ENCODE measurements at regions not wholly inside any gene's neighbourhood (a gene's known extent, or its start where the extent isn't known, plus 50 kb on each side); places are given as distances from the start of the nearest gene placed in this dataset.

DNA sequence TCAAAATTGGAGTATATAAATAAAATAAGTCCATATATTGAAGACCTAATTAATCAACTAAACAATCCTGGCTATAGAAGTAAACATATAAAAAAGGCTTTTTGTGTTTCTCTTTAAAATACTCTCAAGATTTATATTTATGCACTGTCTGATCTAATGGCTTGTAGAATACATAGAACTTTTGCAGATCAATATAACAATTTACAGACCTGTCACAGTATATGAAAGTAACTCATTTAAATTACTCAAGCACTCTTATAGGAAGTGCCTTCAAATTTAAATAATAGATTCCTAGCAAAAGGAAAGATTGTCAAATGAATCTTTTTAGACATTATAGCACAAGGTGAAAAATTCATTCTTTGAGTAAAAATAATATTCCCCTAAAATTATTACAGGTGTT, 615.8 kb upstream of the RGS18 start:
- CTCF ChIA-PET, result no interaction called here
- POLR2A ChIA-PET, result no interaction called here

DNA sequence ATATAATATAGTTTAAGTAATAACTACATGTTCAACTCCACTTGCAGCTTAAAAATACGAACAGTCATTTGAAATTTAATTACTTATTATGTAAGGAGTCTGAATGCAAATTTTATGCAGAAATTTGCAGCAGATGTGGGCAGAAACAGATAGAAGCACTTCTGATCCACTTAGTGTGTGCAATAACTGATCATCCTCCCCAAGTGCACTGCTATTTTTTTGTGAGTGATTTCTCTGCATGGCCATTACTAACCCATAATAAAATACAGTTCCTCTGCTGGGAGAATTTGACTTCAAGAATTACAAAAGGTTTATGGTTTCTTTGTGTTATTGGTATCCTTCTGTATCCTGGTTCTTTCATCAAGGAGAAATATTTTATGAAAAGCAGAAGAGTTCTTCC, 611.5 kb upstream of the RGS18 start:
- Histone ChIP-seq H3K9me3 (ENCODE audit: control insufficient read depth, insufficient read depth, low read length) (no peaks in the 10 kb centered on the region), H3K27me3 (ENCODE audit: control insufficient read depth, insufficient read depth, low read length) (no peaks in the 10 kb centered on the region), H3K27ac (ENCODE audit: low read depth, low read length) (no peak overlapping the region), H3K4me3 (ENCODE audit: low read depth, low read length) (no peak overlapping the region)
- TF ChIP-seq, protein P1, sequence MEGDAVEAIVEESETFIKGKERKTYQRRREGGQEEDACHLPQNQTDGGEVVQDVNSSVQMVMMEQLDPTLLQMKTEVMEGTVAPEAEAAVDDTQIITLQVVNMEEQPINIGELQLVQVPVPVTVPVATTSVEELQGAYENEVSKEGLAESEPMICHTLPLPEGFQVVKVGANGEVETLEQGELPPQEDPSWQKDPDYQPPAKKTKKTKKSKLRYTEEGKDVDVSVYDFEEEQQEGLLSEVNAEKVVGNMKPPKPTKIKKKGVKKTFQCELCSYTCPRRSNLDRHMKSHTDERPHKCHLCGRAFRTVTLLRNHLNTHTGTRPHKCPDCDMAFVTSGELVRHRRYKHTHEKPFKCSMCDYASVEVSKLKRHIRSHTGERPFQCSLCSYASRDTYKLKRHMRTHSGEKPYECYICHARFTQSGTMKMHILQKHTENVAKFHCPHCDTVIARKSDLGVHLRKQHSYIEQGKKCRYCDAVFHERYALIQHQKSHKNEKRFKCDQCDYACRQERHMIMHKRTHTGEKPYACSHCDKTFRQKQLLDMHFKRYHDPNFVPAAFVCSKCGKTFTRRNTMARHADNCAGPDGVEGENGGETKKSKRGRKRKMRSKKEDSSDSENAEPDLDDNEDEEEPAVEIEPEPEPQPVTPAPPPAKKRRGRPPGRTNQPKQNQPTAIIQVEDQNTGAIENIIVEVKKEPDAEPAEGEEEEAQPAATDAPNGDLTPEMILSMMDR (IDR thresholded peaks at IDR 0.05; ENCODE audit: low read depth, low read length), result no peak
- DNase-seq (ENCODE audit: low read depth, low spot score), result no peak
- CTCF ChIA-PET, result no interaction called here
- POLR2A ChIA-PET, result no interaction called here

More for the DNA sequence above, 615.8 kb upstream of the RGS18 start:
- no peak for DNase-seq (ENCODE audit: low read depth, low spot score)
- TF ChIP-seq, protein P1 (IDR thresholded peaks at IDR 0.05; ENCODE audit: low read depth, low read length), result no peak
- H3K9me3 ChIP-seq (ENCODE audit: control insufficient read depth, insufficient read depth, low read length), result no peaks in the 10 kb centered on the region
- no peak overlapping the region for H3K27ac ChIP-seq (ENCODE audit: low read depth, low read length)
- no peak overlapping the region for H3K4me3 ChIP-seq (ENCODE audit: low read depth, low read length)
- H3K27me3 ChIP-seq (ENCODE audit: control insufficient read depth, insufficient read depth, low read length), result no peaks in the 10 kb centered on the region

DNA sequence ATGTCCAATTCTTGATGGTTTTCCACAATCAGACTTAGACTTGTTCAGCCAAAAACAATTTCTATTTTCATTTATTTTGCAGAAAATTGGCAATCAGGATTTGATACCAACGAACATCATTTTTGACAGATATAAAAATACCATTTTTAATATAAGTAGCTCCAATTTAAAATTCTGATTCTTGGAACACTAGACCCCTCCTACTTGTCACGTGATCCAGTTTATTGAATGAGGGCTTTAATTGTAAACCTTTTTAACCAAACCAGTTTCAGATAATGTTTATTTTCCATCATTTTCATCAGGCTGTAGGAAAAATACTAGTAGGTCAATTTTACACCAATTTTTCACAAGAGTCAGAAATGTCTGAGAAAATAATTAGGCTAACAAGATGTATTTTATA, 607.2 kb upstream of the RGS18 start:
- TF ChIP-seq, protein P1 (IDR thresholded peaks at IDR 0.05; ENCODE audit: low read depth, low read length), result no peak
- CTCF ChIA-PET, result no interaction called here
- POLR2A ChIA-PET, result no interaction called here
- H3K4me3 ChIP-seq (ENCODE audit: low read depth, low read length), result no peak overlapping the region
- no peak for DNase-seq (ENCODE audit: low read depth, low spot score)
- no peak overlapping the region for H3K27ac ChIP-seq (ENCODE audit: low read depth, low read length)
- H3K9me3 ChIP-seq (ENCODE audit: control insufficient read depth, insufficient read depth, low read length), result no peaks in the 10 kb centered on the region
- no peaks in the 10 kb centered on the region for H3K27me3 ChIP-seq (ENCODE audit: control insufficient read depth, insufficient read depth, low read length)

DNA sequence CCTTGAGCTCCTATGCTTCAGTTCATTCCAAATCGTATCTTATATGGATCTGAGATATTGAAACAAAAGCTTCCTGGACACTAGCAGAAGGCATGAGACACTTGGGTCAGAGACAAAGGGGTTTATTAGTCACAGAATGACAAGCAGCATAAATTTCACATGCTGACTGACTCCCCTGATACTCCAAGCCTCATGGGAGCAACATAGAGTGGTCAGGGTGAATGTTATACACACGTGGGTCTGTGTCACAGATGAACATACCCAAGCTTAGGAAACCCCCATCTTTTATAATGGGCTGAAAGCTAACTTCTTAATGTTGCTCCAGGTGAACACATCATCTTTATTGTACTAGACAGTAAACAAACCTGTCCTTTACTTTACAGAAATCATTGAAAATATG, 599.9 kb upstream of the RGS18 start:
- no peaks in the 10 kb centered on the region for H3K27me3 ChIP-seq (ENCODE audit: control insufficient read depth, insufficient read depth, low read length)
- ChIA-PET CTCF (interaction anchor here (1.0 kb wide), 1 partner anchor 13 kb away, joined by 4 read pairs; no protein-coding TSS in a partner anchor), POLR2A (no interaction called here)
- TF ChIP-seq, protein P1 (IDR thresholded peaks at IDR 0.05; ENCODE audit: low read depth, low read length), result no peak
- no peak overlapping the region for H3K27ac ChIP-seq (ENCODE audit: low read depth, low read length)
- no peaks in the 10 kb centered on the region for H3K9me3 ChIP-seq (ENCODE audit: control insufficient read depth, insufficient read depth, low read length)
- DNase-seq (ENCODE audit: low read depth, low spot score), result no peak
- H3K4me3 ChIP-seq (ENCODE audit: low read depth, low read length), result no peak overlapping the region

DNA sequence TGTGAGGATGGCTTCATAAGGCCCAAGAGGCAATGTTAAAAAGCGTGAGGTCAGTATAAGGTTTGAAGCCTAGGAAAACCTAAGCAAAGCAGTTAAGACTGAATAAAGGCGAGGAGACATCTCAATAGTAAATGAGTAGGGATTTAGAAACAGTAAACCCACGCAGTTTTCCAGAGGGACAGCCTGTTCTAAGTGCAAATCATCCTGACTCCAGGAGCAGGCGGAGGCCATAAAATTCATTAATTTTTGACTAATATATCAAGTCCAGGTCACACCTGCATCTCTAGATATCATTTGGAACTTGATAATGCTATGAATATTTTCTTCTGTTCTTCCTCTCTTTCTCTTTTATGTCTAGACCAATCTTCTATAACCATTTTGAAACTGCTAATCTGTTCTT, 597.0 kb upstream of the RGS18 start:
- ChIA-PET CTCF (no interaction called here), POLR2A (no interaction called here)
- no peak for DNase-seq (ENCODE audit: low read depth, low spot score)
- H3K9me3 ChIP-seq (ENCODE audit: control insufficient read depth, insufficient read depth, low read length), result no peaks in the 10 kb centered on the region
- H3K4me3 ChIP-seq (ENCODE audit: low read depth, low read length), result no peak overlapping the region
- H3K27ac ChIP-seq (ENCODE audit: low read depth, low read length), result no peak overlapping the region
- TF ChIP-seq, protein P1 (IDR thresholded peaks at IDR 0.05; ENCODE audit: low read depth, low read length), result no peak
- H3K27me3 ChIP-seq (ENCODE audit: control insufficient read depth, insufficient read depth, low read length), result no peaks in the 10 kb centered on the region
